ENCODE measurements at regions not wholly inside any gene's neighbourhood (a gene's known extent, or its start where the extent isn't known, plus 50 kb on each side); places are given as distances from the start of the nearest gene placed in this dataset.

DNA sequence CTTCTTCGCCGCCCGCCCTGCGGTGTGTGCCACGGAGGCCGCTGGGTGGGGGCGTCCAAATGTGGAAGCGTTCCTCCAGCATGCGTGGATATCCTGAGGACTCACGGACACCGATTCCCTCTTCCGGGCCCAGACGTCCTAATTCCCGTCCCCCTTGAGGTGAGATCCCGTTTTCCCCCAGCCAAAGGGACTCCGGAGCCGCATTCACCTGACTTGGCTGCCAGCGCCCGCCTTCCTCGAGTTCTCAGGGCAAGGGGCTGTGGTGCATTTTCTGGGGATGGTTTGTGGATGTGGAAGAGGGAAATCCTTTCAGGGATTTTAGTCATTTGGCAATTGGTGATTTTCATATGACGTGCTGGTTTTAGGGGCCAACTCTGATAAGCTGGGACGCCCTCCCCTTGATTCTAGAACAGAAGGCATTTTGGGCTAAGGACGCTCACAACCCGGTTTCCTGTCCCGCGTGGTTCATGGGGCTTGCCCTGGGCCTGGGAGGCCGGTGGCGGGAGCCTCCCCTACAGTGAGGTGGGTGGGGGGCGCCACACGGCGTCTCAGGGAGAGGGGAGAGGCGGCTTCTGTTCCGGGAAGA, 165.4 kb downstream of the ACTR3B start:
- TF ChIP-seq POLR2A (IDR thresholded peaks at IDR 0.05): no peak
- TF ChIP-seq, protein P1, sequence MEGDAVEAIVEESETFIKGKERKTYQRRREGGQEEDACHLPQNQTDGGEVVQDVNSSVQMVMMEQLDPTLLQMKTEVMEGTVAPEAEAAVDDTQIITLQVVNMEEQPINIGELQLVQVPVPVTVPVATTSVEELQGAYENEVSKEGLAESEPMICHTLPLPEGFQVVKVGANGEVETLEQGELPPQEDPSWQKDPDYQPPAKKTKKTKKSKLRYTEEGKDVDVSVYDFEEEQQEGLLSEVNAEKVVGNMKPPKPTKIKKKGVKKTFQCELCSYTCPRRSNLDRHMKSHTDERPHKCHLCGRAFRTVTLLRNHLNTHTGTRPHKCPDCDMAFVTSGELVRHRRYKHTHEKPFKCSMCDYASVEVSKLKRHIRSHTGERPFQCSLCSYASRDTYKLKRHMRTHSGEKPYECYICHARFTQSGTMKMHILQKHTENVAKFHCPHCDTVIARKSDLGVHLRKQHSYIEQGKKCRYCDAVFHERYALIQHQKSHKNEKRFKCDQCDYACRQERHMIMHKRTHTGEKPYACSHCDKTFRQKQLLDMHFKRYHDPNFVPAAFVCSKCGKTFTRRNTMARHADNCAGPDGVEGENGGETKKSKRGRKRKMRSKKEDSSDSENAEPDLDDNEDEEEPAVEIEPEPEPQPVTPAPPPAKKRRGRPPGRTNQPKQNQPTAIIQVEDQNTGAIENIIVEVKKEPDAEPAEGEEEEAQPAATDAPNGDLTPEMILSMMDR (IDR thresholded peaks at IDR 0.05 in 8 of 11, conservative IDR thresholded peaks at IDR 0.05 in 3 of 11): no peak

Data from spleen (tissue), 7 donors.